ENCODE measurements at regions not wholly inside any gene's neighbourhood (a gene's known extent, or its start where the extent isn't known, plus 50 kb on each side); places are given as distances from the start of the nearest gene placed in this dataset.

DNA sequence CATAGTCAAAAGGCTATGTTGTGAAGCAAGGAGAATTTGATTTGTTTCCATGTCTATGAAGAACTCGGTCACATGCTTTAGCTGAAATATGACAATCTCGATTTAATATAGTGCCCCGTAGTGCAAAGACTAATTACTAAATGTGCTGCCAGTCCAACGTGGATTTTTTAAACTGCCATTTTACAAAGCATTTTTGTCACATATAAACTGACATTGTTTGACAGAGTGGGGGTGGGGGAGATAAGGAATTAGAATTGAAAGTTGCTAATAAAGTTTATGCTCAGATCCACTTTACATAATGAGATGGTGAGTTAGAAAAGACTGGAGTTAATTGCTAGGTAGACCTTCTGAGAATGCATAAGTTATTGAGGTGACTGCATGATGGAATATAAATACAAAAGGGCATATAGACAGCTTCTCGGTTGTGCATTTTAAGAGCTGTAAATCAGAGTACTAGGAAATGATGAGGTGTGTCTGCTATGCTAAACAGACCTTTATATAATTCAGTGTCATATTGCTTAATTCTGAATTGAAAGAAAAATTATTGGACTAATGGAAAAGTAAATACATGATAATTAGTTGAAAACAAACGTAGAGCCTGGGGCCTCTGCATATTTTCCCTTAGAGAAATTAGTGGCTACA is 158.9 kb upstream of the MTNR1B start:
- Histone ChIP-seq H3K79me2 (ENCODE audit: control insufficient read depth, insufficient read depth, low read length) (no peaks in the 10 kb centered on the region), H3K36me3 (ENCODE audit: control insufficient read depth, insufficient read depth, low read length) (no peaks in the 10 kb centered on the region), H3K4me3 (no peak overlapping the region), H2AFZ (ENCODE audit: low read depth, low read length) (no peak overlapping the region), H3K4me2 (ENCODE audit: insufficient read depth, low read length) (no peak overlapping the region), H3K9me1 (ENCODE audit: control insufficient read depth, insufficient read depth, low read length) (no peaks in the 10 kb centered on the region), H3K27me3 (ENCODE audit: control insufficient read depth in 2 of 2, insufficient read depth in 2 of 2, low read length in 2 of 2) (no peaks in the 10 kb centered on the region), H3K9ac (ENCODE audit: insufficient read depth in 1 of 2, low read depth in 2 of 2, low read length in 2 of 2) (no peak overlapping the region), H4K20me1 (replicated peaks; ENCODE audit: control insufficient read depth, insufficient read depth, low read length) (no peaks in the 10 kb centered on the region), H3K4me1 (replicated peaks in 1 of 2; ENCODE audit: control insufficient read depth in 2 of 2, insufficient read depth in 2 of 2, low read length in 2 of 2) (no peaks in the 10 kb centered on the region), H3K27ac (ENCODE audit: extremely low read depth, low read depth, low read length) (no peak overlapping the region), H3K9me3 (replicated peaks; ENCODE audit: control insufficient read depth, insufficient read depth, low read depth, low read length) (no peaks in the 10 kb centered on the region)
- no peak for TF ChIP-seq NONO (IDR thresholded peaks at IDR 0.05; ENCODE audit: low read depth in 2 of 2, low read length in 1 of 2)
- TF ChIP-seq FOXP1 (CRISPR knock-in tag; IDR thresholded peaks at IDR 0.05) = no peak
- no peak for TF ChIP-seq SMARCB1 (IDR thresholded peaks at IDR 0.05; ENCODE audit: insufficient read length, low read depth)
- TF ChIP-seq RBM25 (IDR thresholded peaks at IDR 0.05; ENCODE audit: low read depth, low read length, severe bottlenecking) = no peak
- TF ChIP-seq, protein P1, sequence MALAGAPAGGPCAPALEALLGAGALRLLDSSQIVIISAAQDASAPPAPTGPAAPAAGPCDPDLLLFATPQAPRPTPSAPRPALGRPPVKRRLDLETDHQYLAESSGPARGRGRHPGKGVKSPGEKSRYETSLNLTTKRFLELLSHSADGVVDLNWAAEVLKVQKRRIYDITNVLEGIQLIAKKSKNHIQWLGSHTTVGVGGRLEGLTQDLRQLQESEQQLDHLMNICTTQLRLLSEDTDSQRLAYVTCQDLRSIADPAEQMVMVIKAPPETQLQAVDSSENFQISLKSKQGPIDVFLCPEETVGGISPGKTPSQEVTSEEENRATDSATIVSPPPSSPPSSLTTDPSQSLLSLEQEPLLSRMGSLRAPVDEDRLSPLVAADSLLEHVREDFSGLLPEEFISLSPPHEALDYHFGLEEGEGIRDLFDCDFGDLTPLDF (CRISPR knock-in tag; IDR thresholded peaks at IDR 0.05) = no peak
- no TSS peak for BruUV-seq (replicated peaks)
- WGBS (ENCODE audit: insufficient coverage, low coverage, missing lambda C conversion rate) = under 1% methylated on average over 6 of the region's 6 CpGs
- intact Hi-C loops (cut with micrococcal nuclease) = no loop called here
- ChIA-PET POLR2A (no interaction called here), CTCF (ENCODE audit: low intra/inter-chr PET ratio) (no interaction called here)
- no peak for DNase-seq (ENCODE audit: extremely low read depth in 1 of 4, low spot score in 3 of 4)
- no peak for ATAC-seq
- FAIRE-seq = no peak
- in situ Hi-C loops (cut with MboI) = no loop called here

Data from K562 (cell line).